Mesenchymal stem cell (in vitro differentiated cells and primary cell): ENCODE measurements at regions not wholly inside any gene's neighbourhood (a gene's known extent, or its start where the extent isn't known, plus 50 kb on each side); places are given as distances from the start of the nearest gene placed in this dataset.

Experiments
- DNase-seq: peaks from one replicate; pipeline ENCODE4 v3.0.0-alpha.2; 2013
- H2AFZ ChIP-seq: one replicate; pipeline ENCODE4 v1.6.1; 2013; ENCODE audit warnings: low read depth, mild to moderate bottlenecking, control low read depth, inconsistent platforms, low read length, moderate library complexity
- H2AK5ac ChIP-seq: 2 replicates; pipeline ENCODE4 v1.6.1; 2013; ENCODE audit warnings: low read length, moderate library complexity, mild to moderate bottlenecking, inconsistent platforms; ENCODE audit not compliant: severe bottlenecking
- H2BK120ac ChIP-seq: one replicate; pipeline ENCODE4 v1.6.1; 2013; ENCODE audit warnings: low read depth, mild to moderate bottlenecking, inconsistent platforms, low read length, moderate library complexity
- H2BK12ac ChIP-seq, 2 experiments: one replicate each; pipeline ENCODE4 v1.6.1; 2013; ENCODE audit warnings: inconsistent platforms in 2 of 2, low read length in 2 of 2, mild to moderate bottlenecking in 2 of 2, moderate library complexity in 2 of 2, control low read depth in 1 of 2
- H2BK15ac ChIP-seq: one replicate; pipeline ENCODE4 v1.6.1; 2013; ENCODE audit warnings: mild to moderate bottlenecking, low read depth, inconsistent platforms; ENCODE audit not compliant: poor library complexity, severe bottlenecking
- H2BK5ac ChIP-seq: 2 replicates; pipeline ENCODE4 v1.6.1; 2013; ENCODE audit warnings: low read depth, mild to moderate bottlenecking, low read length, control low read depth, inconsistent platforms; ENCODE audit not compliant: poor library complexity, severe bottlenecking
- H3K14ac ChIP-seq, 2 experiments: one replicate each; pipeline ENCODE4 v1.6.1; 2013; ENCODE audit warnings: inconsistent platforms in 2 of 2, low read length in 2 of 2, control low read depth in 1 of 2, mild to moderate bottlenecking in 1 of 2, moderate library complexity in 1 of 2
- H3K18ac ChIP-seq, 2 experiments: one replicate each; pipeline ENCODE4 v1.6.1; 2013; ENCODE audit warnings: inconsistent platforms in 2 of 2, low read length in 2 of 2, control low read depth in 1 of 2, low read depth in 1 of 2, mild to moderate bottlenecking in 1 of 2
- H3K23ac ChIP-seq, 2 experiments: one replicate each; pipeline ENCODE4 v1.6.1; 2013; ENCODE audit warnings: inconsistent platforms in 2 of 2, low read length in 2 of 2, mild to moderate bottlenecking in 2 of 2, moderate library complexity in 2 of 2, control low read depth in 1 of 2
- H3K27ac ChIP-seq: 2 replicates; pipeline ENCODE4 v1.5.1; 2013; ENCODE audit warnings: mild to moderate bottlenecking, moderate library complexity, low read length, control low read depth, inconsistent platforms; ENCODE audit not compliant: poor library complexity, severe bottlenecking
- H3K27me3 ChIP-seq, 2 experiments: 2 replicates each; pipeline versions ENCODE4 v1.6.1 to v1.7.0; 2013; ENCODE audit warnings: low read length in 2 of 2, mild to moderate bottlenecking in 2 of 2, moderate library complexity in 2 of 2, control low read depth in 1 of 2, inconsistent platforms in 1 of 2; ENCODE audit not compliant: control insufficient read depth in 1 of 2, insufficient read depth in 1 of 2
- H3K36me3 ChIP-seq, 2 experiments: 2 replicates each; pipeline versions ENCODE4 v1.6.1 to v1.7.0; 2013; ENCODE audit warnings: low read length in 2 of 2, control low read depth in 1 of 2, inconsistent platforms in 1 of 2, low read depth in 1 of 2, mild to moderate bottlenecking in 1 of 2; ENCODE audit not compliant: insufficient read depth in 2 of 2, control insufficient read depth in 1 of 2
- H3K4ac ChIP-seq, 2 experiments: one replicate each; pipeline ENCODE4 v1.6.1; 2013; ENCODE audit warnings: inconsistent platforms in 2 of 2, low read length in 2 of 2, mild to moderate bottlenecking in 2 of 2, moderate library complexity in 2 of 2, control low read depth in 1 of 2, low read depth in 1 of 2
- H3K4me1 ChIP-seq: 2 replicates; pipeline ENCODE4 v1.6.1; 2013; ENCODE audit warnings: low read depth, low read length, control low read depth; ENCODE audit not compliant: control insufficient read depth, insufficient read depth
- H3K4me2 ChIP-seq: 2 replicates; pipeline ENCODE4 v1.6.1; 2013; ENCODE audit warnings: low read length, mild to moderate bottlenecking, inconsistent platforms; ENCODE audit not compliant: poor library complexity, severe bottlenecking
- H3K4me3 ChIP-seq, 2 experiments: 2 replicates each; pipeline versions ENCODE4 v1.5.1 to v1.7.0; 2013; ENCODE audit warnings: low read length in 2 of 2, mild to moderate bottlenecking in 2 of 2, control low read depth in 1 of 2, low read depth in 1 of 2; ENCODE audit not compliant: insufficient read depth in 1 of 2
- H3K79me1 ChIP-seq: replicated peaks from 2 replicates; pipeline ENCODE4 v1.6.1; 2013; ENCODE audit warnings: mild to moderate bottlenecking, control low read depth, low read length, inconsistent platforms; ENCODE audit not compliant: poor library complexity, severe bottlenecking
- H3K9ac ChIP-seq: 2 replicates; pipeline ENCODE4 v1.7.0; 2013; ENCODE audit warnings: mild to moderate bottlenecking, low read length, moderate library complexity
- H3K9me3 ChIP-seq: 2 replicates; pipeline ENCODE4 v1.7.0; 2013; ENCODE audit warnings: mild to moderate bottlenecking, low read length; ENCODE audit not compliant: control insufficient read depth
- H4K8ac ChIP-seq: one replicate; pipeline ENCODE4 v1.6.1; 2013; ENCODE audit warnings: inconsistent platforms, mild to moderate bottlenecking, low read length, moderate library complexity
- H4K91ac ChIP-seq: one replicate; pipeline ENCODE4 v1.6.1; 2013; ENCODE audit warnings: mild to moderate bottlenecking, low read length, inconsistent platforms
- WGBS: methylation state at CpG from one replicate; pipeline ENCODE4 v1.1.7; 2013; ENCODE audit warnings: mixed read lengths; 5-methylcytosine and 5-hydroxymethylcytosine counted together

DNA sequence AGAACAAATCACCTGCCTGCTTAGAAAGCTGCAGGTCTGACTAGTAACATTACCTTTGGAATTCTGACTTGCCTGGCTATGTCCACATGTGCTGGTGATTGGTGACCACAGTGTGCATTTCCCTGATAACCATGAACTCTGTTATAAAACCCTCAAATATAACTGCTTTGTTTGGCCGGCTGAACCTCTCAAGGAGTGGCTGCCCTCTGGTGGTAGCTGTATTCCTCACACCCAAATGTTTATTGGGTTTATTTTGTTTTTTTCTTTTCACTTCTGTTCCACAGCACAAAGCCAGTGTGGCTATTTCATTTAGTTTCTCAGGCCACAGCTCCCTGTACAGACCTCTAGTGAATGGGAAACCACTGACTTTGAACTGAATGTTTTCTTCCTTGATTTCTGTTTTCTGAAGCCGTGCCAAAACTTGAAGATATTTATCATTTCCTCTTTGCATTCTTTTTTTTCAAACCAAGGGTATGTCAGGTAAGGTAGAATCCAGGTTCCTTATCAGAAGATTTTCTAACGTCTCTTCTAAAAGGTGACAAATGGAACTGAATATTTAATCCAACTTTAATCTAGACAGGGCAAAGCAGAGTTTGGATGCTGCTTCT, 549.0 kb upstream of the VRK2 start:
- Histone ChIP-seq H3K18ac (no peak overlapping the region), H3K4me3 (no peak overlapping the region), H4K91ac (no peak overlapping the region), H3K23ac (no peak overlapping the region), H3K9me3 (no peaks in the 10 kb centered on the region), H3K36me3 (no peaks in the 10 kb centered on the region), H2AK5ac (no peak overlapping the region), H2BK15ac (no peak overlapping the region), H3K4me1 (no peaks in the 10 kb centered on the region), H3K27me3 (no peaks in the 10 kb centered on the region), H3K14ac (no peak overlapping the region), H2AFZ (no peak overlapping the region), H2BK12ac (no peak overlapping the region), H3K27ac (no peak overlapping the region), H3K79me1 (no peaks in the 10 kb centered on the region), H3K4me2 (no peak overlapping the region), H3K4ac (no peak overlapping the region), H2BK120ac (no peak overlapping the region), H3K9ac (no peak overlapping the region), H4K8ac (no peak overlapping the region), H2BK5ac (no peak overlapping the region)
- DNase-seq: peak; percentile 61
- 23% methylated on average over 2 of the region's 3 CpGs for WGBS

DNA sequence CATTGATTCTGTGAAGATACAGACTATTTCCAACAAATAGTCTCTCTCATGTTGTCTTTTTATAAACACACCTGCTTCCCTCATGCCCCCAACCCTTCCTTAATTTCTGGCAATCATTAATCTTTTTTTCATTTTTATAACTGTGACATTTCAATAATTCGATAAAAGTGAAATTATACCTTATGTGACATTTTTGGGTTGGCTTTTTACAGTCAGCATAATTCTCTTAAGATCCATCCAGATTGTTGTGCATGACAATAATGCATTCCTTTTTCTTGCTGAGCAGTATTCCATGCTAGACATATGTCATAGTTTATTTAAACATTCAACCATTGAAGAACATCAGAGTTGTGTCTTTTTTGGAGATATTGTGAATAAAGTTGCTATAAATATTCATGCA, 541.8 kb upstream of the VRK2 start:
- WGBS: no CpG with 5 or more reads among the region's 1 CpG
- no peak overlapping the region for H2BK15ac ChIP-seq
- H3K4me3 ChIP-seq: no peak overlapping the region
- no peak overlapping the region for H2BK120ac ChIP-seq
- no peak overlapping the region for H2AFZ ChIP-seq
- no peaks in the 10 kb centered on the region for H3K9me3 ChIP-seq
- no peak overlapping the region for H2BK12ac ChIP-seq
- no peak overlapping the region for H4K91ac ChIP-seq
- H3K4me1 ChIP-seq: no peaks in the 10 kb centered on the region
- no peak for DNase-seq
- H3K14ac ChIP-seq: no peak overlapping the region
- H4K8ac ChIP-seq: no peak overlapping the region
- H2AK5ac ChIP-seq: no peak overlapping the region
- no peak overlapping the region for H3K18ac ChIP-seq
- no peak overlapping the region for H3K23ac ChIP-seq
- H3K36me3 ChIP-seq: no peaks in the 10 kb centered on the region
- no peak overlapping the region for H3K9ac ChIP-seq
- H3K27me3 ChIP-seq: no peaks in the 10 kb centered on the region
- H3K79me1 ChIP-seq: no peaks in the 10 kb centered on the region
- no peak overlapping the region for H2BK5ac ChIP-seq
- H3K4ac ChIP-seq: no peak overlapping the region
- no peak overlapping the region for H3K27ac ChIP-seq
- no peak overlapping the region for H3K4me2 ChIP-seq

DNA sequence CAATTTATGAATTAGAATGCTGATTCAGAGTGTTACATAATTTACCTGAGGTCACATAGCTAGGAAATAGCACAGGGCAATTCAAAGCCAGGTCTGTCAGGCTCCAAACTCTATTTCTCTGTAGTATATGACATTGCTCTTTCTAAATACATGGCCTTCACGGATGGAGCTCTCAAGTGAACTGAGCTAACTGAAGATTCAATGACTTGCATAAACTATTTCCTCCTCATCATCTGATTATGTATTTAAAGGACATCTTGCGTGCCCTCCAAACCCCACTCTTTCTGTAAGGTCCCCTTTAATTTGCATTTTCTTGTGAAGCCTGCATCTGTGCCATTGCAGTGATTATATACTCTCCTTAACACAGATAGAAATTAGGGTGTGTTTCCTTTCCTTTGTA, 537.4 kb upstream of the VRK2 start:
- no peaks in the 10 kb centered on the region for H3K36me3 ChIP-seq
- no peaks in the 10 kb centered on the region for H3K4me1 ChIP-seq
- H3K27me3 ChIP-seq: no peaks in the 10 kb centered on the region
- H3K27ac ChIP-seq: no peak overlapping the region
- no peak overlapping the region for H3K4ac ChIP-seq
- H2BK120ac ChIP-seq: no peak overlapping the region
- H2BK5ac ChIP-seq: no peak overlapping the region
- no peak overlapping the region for H4K91ac ChIP-seq
- H3K4me2 ChIP-seq: no peak overlapping the region
- no peaks in the 10 kb centered on the region for H3K9me3 ChIP-seq
- DNase-seq: no peak
- H3K9ac ChIP-seq: no peak overlapping the region
- H3K79me1 ChIP-seq: no peaks in the 10 kb centered on the region
- no peak overlapping the region for H3K14ac ChIP-seq
- no peak overlapping the region for H3K4me3 ChIP-seq
- no peak overlapping the region for H4K8ac ChIP-seq
- H2BK15ac ChIP-seq: no peak overlapping the region
- no peak overlapping the region for H2BK12ac ChIP-seq
- H2AK5ac ChIP-seq: no peak overlapping the region
- H3K18ac ChIP-seq: no peak overlapping the region
- H2AFZ ChIP-seq: no peak overlapping the region
- WGBS: 93% methylated on average over 2 of the region's 2 CpGs
- H3K23ac ChIP-seq: no peak overlapping the region

DNA sequence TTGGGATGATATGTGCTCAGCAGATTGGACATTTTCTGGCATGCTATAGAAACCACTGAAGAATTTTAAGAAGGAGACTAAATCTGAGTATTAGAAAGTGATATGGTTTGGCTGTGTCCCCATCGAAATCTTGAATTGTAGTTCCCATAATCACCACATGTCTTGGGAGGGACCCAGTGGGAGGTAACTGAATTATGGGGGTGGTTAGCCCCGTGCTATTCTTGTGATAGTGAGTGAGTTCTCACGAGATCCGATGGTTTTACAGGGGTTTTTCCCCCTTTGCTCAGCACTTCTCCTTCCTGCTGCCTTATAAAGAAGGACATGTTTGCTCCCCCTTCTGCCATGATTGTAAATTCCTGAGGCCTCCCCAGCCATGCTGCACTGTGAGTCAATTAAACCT, 535.9 kb upstream of the VRK2 start:
- H4K8ac ChIP-seq: no peak overlapping the region
- no peaks in the 10 kb centered on the region for H3K36me3 ChIP-seq
- 82% methylated on average over 2 of the region's 4 CpGs for WGBS
- H3K79me1 ChIP-seq: no peaks in the 10 kb centered on the region
- no peak overlapping the region for H2BK5ac ChIP-seq
- no peak overlapping the region for H2AK5ac ChIP-seq
- no peak overlapping the region for H3K14ac ChIP-seq
- H3K4me2 ChIP-seq: no peak overlapping the region
- no peaks in the 10 kb centered on the region for H3K4me1 ChIP-seq
- no peak overlapping the region for H2BK12ac ChIP-seq
- H3K27ac ChIP-seq: no peak overlapping the region
- no peak for DNase-seq
- H2BK120ac ChIP-seq: no peak overlapping the region
- H3K9ac ChIP-seq: no peak overlapping the region
- H2AFZ ChIP-seq: no peak overlapping the region
- H2BK15ac ChIP-seq: no peak overlapping the region
- no peak overlapping the region for H3K4ac ChIP-seq
- H3K18ac ChIP-seq: no peak overlapping the region
- no peaks in the 10 kb centered on the region for H3K27me3 ChIP-seq
- no peaks in the 10 kb centered on the region for H3K9me3 ChIP-seq
- H3K4me3 ChIP-seq: no peak overlapping the region
- no peak overlapping the region for H4K91ac ChIP-seq
- no peak overlapping the region for H3K23ac ChIP-seq
